Skin epidermis (tissue), 12 donors: ENCODE measurements at regions not wholly inside any gene's neighbourhood (a gene's known extent, or its start where the extent isn't known, plus 50 kb on each side); places are given as distances from the start of the nearest gene placed in this dataset.

ENCODE experiments used
- H3K27ac ChIP-seq, 21 experiments: fragments of 200-600 bp; sonication (generic) in 11 of 21; one replicate each; pipeline ENCODE4 v1.5.0; 2020; ENCODE audit warnings: mild to moderate bottlenecking in 3 of 21, inconsistent platforms in 2 of 21, moderate library complexity in 2 of 21
- H3K4me3 ChIP-seq, 7 experiments: fragments of 200-600 bp; sonication (generic) in 2 of 7; one replicate each; pipeline ENCODE4 v1.5.0; 2020; ENCODE audit warnings: inconsistent platforms in 2 of 7, mild to moderate bottlenecking in 2 of 7, moderate library complexity in 1 of 7

- Histone ChIP-seq H3K27ac (no peak overlapping the region), H3K4me3 (no peak overlapping the region)
These were observed 607.5 kb downstream of the IRX1 start for GRCh38 chr5:4203146-4203545.

DNA sequence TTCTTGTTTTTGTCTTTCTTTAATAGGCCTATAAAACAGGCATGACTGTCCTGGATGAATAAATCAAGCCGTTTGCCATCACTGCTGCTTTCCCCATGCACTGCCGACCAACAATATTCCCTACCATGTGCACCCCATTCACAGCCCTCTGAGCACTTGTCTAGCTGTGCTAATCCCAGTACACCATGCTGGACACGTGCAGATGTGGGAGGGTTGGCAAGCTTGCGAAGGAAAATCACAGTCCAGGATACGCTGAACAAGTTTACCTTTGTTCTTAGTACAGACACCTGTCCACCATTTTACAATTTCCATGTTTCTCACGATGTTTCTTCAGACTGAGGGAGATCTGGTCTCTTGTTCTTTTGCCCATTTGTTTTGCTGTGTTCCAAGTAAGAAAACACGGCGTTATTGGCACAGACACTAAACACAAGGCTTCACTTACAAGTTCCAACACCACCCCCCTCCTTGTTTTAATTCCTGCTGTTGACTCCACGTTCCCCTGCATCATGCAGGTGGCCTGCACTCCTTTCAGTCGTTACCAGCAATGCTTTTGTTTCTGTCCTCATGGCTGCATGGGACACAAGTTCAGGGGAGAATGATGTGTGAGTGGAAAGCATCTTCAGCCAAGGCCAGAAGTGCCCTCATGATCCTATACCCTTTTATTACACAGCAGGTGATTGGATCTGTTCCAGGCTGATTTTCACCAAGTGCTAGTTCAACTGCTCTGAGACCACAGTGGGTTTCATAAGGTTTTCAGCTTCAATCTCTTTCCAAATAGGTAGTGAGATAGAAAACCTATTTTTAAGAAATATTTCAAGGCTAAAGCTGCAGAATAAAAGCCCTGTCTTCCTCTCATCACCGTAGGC lies 608.9 kb downstream of the IRX1 start:
- Histone ChIP-seq H3K27ac (no peak overlapping the region), H3K4me3 (no peak overlapping the region)

- H3K27ac ChIP-seq = no peak overlapping the region
- H3K4me3 ChIP-seq = no peak overlapping the region
These were observed 609.8 kb downstream of the IRX1 start for GRCh38 chr5:4205398-4205797.

GRCh38 chr5:4206127-4206526 lies 610.5 kb downstream of the IRX1 start:
- no peak overlapping the region for H3K27ac ChIP-seq
- H3K4me3 ChIP-seq = no peak overlapping the region

DNA sequence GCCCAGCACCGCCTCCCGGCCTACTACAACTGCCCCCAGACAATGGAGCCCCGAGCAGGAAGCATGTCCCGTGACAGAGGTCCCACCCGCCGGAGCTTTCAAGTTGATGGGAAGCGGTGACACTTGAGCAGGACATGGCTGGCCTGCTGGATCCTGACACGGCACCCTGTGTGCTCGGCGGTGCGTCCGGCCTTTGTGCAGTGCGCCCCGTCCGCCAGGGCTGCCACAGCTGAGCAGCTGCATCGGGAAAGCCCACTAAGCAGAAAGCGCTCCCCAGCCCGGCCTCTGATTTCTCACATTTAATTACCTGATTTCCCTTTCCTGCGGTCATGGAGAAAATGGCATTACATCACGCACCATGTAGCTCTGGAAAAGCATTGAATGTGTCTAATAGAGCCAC lies 611.9 kb downstream of the IRX1 start:
- H3K27ac ChIP-seq = no peak overlapping the region
- H3K4me3 ChIP-seq = no peak overlapping the region

DNA sequence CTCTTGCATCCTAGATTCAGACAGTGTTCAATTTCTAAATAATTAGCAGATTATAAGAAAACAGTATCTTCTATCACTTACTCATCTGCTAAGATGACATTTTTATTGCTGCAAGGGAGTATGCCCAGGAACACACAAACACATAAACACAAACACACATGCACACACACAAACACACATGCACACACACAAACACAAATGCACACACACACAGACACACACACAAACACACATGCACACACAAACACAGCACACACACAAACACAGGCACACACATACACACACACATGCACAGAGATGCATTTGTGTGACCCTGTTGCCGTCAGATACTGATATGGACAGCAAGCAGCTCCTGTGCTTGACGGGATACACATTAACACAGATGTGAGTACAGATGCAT lies 612.9 kb downstream of the IRX1 start:
- Histone ChIP-seq H3K4me3 (no peak overlapping the region), H3K27ac (no peak overlapping the region)

DNA sequence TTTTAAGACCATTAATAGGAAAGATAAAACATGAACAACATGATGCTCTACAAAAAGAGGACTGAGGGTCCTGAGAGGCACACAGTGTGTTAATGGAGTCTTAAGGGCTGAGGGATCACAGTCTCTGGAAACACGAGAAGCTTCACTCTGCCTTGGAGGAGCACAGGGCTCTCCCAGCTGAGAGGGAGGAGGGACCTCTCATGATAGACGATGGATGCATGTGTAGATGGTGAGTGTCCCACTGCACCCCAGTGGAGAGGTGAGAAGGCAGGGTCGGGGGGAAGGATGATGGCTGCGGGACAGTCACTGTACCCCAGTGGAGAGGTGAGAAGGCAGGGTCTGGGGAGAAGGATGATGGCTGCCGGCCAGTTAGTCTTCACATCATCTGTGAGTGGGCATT lies 613.4 kb downstream of the IRX1 start:
- Histone ChIP-seq H3K4me3 (no peak overlapping the region), H3K27ac (no peak overlapping the region)

- Histone ChIP-seq H3K27ac (no peak overlapping the region), H3K4me3 (no peak overlapping the region)
These were observed 616.6 kb downstream of the IRX1 start for GRCh38 chr5:4212071-4212739.

GRCh38 chr5:4212981-4213819 lies 617.6 kb downstream of the IRX1 start:
- no peak overlapping the region for H3K27ac ChIP-seq
- H3K4me3 ChIP-seq = no peak overlapping the region

- H3K27ac ChIP-seq = no peak overlapping the region
These were observed 619.5 kb downstream of the IRX1 start for GRCh38 chr5:4215143-4215542.

GRCh38 chr5:4216142-4216541 lies 620.5 kb downstream of the IRX1 start:
- no peak overlapping the region for H3K27ac ChIP-seq
- H3K4me3 ChIP-seq = no peak overlapping the region

More at GRCh38 chr5:4215143-4215542, 619.5 kb downstream of the IRX1 start:
- H3K4me3 ChIP-seq = no peak overlapping the region

- no peak overlapping the region for H3K4me3 ChIP-seq
- no peak overlapping the region for H3K27ac ChIP-seq
These were observed 624.4 kb downstream of the IRX1 start for GRCh38 chr5:4220016-4220415.

DNA sequence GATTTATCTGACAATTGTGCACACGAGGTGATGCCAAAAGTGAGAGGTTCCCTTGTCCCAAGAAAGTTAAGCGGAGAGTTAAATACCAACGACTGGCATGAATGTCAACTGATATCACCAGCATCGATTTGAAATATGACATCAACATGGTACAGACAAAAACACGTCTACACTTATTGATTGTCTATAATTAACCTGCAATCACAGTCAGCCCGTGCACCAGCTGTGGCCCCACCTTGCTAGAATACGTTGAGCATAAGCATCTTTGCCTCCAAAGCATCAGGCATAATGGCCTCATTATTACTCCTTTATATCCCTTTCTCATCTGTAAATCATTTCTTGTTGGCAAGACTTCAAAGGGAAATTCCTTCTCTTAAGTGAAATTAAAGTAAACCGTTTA lies 625.4 kb downstream of the IRX1 start:
- no peak overlapping the region for H3K4me3 ChIP-seq
- H3K27ac ChIP-seq = no peak overlapping the region

GRCh38 chr5:4222147-4222546 lies 626.5 kb downstream of the IRX1 start:
- no peak overlapping the region for H3K27ac ChIP-seq
- no peak overlapping the region for H3K4me3 ChIP-seq

- Histone ChIP-seq H3K4me3 (no peak overlapping the region), H3K27ac (no peak overlapping the region)
These were observed 627.2 kb downstream of the IRX1 start for GRCh38 chr5:4222821-4223220.

- no peak overlapping the region for H3K27ac ChIP-seq
- no peak overlapping the region for H3K4me3 ChIP-seq
These were observed 630.1 kb downstream of the IRX1 start for GRCh38 chr5:4225741-4226140.

DNA sequence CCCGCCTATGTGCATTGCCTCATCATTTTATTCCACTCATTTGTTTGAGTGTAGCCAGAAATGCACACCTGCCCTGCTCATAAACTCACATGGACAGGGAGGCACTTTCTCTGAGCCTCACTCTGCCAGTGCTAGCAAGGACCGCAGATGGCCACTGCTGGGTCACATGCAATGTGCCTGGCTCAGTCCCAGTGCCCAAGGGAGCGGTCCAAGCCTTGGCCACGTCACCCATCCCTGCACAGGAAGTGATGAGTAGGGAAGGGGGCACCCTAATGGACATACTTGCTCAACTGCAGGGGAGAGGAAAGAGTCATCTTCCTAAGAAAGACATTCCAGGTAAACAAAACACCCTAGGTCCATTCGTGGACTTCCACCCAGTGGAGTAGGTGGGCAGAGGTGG lies 630.9 kb downstream of the IRX1 start:
- no peak overlapping the region for H3K27ac ChIP-seq
- no peak overlapping the region for H3K4me3 ChIP-seq

GRCh38 chr5:4228708-4229107 lies 633.1 kb downstream of the IRX1 start:
- Histone ChIP-seq H3K27ac (no peak overlapping the region), H3K4me3 (no peak overlapping the region)

DNA sequence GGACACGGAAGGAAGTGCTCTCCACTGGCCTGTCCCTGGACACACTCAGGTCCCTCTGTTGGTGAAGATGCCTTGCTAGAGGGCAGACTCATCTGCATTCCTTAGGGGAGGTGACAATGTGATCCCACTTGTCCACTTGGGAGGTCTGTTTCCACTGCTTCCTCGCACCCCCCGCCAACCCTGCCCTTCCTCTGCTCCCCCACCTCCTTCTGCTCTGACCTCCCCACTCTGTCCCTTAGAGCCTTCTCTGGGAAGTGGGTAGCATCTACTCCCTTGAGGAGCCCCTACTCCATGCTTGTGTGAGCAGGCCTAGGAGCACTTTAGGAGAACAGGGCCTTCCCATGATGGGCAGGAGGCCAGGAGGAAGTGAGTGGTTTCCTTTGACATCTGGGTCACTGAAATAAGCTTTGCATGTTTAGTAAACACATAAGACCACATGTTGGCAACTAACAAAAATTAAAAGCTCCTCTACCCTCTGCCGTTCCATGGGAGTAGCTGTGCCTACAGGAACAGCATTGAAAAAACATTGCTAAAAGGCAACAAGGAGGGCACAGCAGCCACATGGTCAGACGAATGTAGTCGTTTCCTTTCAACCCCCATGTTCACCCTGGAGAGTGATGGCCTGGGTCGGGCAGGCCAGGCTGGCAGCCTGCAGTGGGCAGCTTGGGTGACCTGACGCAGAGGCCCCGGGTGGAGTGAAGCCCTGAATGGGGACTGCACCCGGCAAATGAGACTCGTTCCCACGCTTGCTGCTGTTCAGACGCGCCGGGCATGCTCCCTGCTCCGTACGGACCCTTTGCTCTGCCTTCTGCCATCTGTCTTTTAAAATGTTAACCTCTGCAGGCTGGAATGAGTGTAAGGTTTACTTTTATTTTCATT lies 634.0 kb downstream of the IRX1 start:
- Histone ChIP-seq H3K27ac (no peak overlapping the region), H3K4me3 (no peak overlapping the region)

GRCh38 chr5:4230471-4230785 lies 634.8 kb downstream of the IRX1 start:
- no peak overlapping the region for H3K4me3 ChIP-seq
- H3K27ac ChIP-seq = no peak overlapping the region
